ENCODE measurements at regions not wholly inside any gene's neighbourhood (a gene's known extent, or its start where the extent isn't known, plus 50 kb on each side); places are given as distances from the start of the nearest gene placed in this dataset.

DNA sequence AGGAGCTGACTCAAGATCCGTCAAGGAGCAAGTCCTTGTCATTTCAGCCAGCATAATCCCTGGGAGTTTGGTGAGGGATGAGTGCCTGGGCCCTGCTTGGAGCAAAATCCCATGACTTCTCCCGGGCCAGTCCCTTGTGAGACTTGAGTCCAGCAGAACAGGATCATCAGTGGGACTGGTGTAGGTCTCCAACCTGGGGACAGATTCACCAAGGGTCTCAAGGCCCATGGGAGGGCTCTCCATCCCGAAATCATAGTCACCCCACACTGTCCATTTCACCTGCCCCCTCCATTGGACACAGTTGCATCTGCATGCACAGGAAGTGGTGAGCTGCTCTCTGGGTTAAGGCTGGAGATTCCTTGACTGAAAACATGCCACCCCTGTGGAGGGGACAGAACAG, 178.2 kb downstream of the FOXD2 start:
- Histone ChIP-seq H3K9me3 (no peaks in the 10 kb centered on the region), H3K27ac (no peak overlapping the region), H3K27me3 (no peaks in the 10 kb centered on the region), H3K4me1 (peaks cover 0 to 20% of the 10 kb centered on the region in 2 donors), H3K4me3 (no peak overlapping the region), H3K36me3 (no peaks in the 10 kb centered on the region)
- no peak for TF ChIP-seq POLR2A (IDR thresholded peaks at IDR 0.05)
- in situ Hi-C loops (cut with MboI; ENCODE audit: low sequenced_read_pairs in 4 of 4) (no loop called here), intact Hi-C loops (cut with DNase I; ENCODE audit: low total_unique reads) (no loop called here)
- DNase-seq (no peak), ATAC-seq (no peak)

DNA sequence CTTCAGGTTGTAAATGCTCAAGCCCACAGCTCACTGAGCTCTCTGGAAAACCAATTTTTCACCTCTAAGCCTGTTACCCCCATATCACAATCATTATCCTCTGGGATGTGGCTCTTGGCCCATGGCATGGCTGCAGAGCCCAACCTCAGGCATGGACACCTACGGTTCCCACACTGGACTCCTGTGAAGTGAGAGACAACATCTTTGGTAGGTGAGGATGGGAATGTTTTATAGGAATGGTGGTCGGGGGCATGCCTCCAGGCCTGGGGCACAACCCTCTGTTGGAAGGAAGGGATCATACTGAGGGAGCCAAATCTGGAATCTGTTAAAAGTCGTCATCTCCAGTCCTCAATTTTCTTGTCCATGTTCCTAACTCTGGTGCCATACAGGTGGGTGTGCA, 179.1 kb downstream of the FOXD2 start:
- Histone ChIP-seq H3K4me1 (peaks cover 5 to 29% of the 10 kb centered on the region in 2 donors), H3K27ac (no peak overlapping the region), H3K36me3 (no peaks in the 10 kb centered on the region), H3K9me3 (no peaks in the 10 kb centered on the region), H3K27me3 (no peaks in the 10 kb centered on the region), H3K4me3 (no peak overlapping the region)
- intact Hi-C loops (cut with DNase I; ENCODE audit: low total_unique reads) (no loop called here), in situ Hi-C loops (cut with MboI; ENCODE audit: low sequenced_read_pairs in 4 of 4) (no loop called here)
- DNase-seq, result no peak
- no peak for ATAC-seq
- no peak for TF ChIP-seq POLR2A (IDR thresholded peaks at IDR 0.05)
- TF ChIP-seq, protein P1, sequence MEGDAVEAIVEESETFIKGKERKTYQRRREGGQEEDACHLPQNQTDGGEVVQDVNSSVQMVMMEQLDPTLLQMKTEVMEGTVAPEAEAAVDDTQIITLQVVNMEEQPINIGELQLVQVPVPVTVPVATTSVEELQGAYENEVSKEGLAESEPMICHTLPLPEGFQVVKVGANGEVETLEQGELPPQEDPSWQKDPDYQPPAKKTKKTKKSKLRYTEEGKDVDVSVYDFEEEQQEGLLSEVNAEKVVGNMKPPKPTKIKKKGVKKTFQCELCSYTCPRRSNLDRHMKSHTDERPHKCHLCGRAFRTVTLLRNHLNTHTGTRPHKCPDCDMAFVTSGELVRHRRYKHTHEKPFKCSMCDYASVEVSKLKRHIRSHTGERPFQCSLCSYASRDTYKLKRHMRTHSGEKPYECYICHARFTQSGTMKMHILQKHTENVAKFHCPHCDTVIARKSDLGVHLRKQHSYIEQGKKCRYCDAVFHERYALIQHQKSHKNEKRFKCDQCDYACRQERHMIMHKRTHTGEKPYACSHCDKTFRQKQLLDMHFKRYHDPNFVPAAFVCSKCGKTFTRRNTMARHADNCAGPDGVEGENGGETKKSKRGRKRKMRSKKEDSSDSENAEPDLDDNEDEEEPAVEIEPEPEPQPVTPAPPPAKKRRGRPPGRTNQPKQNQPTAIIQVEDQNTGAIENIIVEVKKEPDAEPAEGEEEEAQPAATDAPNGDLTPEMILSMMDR (IDR thresholded peaks at IDR 0.05 in 4 of 5, conservative IDR thresholded peaks at IDR 0.05 in 1 of 5), result no peak

DNA sequence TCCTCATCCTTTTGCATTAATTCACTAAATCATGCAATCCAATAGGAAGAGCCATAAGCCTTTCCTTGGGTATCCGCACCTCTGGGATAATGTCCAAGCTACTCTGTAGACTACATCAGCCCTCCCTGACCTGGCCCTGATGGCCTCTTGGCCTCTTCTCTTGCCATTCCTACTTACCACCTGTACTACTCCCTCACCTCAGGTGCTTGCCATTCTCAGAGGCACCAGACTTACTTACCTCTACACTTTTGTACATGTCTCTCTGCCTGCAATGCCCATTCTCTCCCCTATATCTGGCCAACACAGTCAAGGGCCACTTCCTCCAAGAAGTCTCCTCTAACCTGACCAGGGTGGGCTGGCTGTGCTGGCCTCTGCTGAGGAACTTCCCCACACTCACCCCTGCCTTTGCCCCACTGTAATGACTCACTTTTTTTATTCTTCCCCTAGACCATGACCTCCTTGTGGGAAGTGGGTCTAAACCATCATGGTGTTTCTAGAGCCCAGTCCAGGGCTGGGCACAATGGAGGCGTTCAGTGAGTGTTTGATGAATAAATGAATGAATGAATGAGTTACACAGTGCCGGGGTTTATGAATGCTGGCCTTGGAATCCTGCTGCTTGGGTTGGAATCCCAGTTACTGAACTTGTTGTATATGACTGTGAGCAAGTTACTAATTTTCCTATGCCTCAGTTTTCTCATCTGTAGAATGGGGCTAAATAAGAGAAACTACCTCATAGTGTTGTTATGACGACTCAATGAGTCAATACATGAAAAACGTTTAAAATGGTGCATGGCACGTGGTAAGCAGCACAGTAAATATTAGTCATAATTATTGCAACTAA, 179.8 kb downstream of the FOXD2 start:
- TF ChIP-seq POLR2A (IDR thresholded peaks at IDR 0.05), result no peak
- TF ChIP-seq, protein P1 (IDR thresholded peaks at IDR 0.05 in 4 of 5, conservative IDR thresholded peaks at IDR 0.05 in 1 of 5), result no peak
- Histone ChIP-seq H3K9me3 (no peaks in the 10 kb centered on the region), H3K36me3 (no peaks in the 10 kb centered on the region), H3K27ac (no peak overlapping the region), H3K4me1 (peaks cover 7 to 36% of the 10 kb centered on the region in 2 donors), H3K27me3 (no peaks in the 10 kb centered on the region), H3K4me3 (no peak overlapping the region)
- ATAC-seq (no peak), DNase-seq (no peak)
- in situ Hi-C loops (cut with MboI; ENCODE audit: low sequenced_read_pairs in 4 of 4) (no loop called here), intact Hi-C loops (cut with DNase I; ENCODE audit: low total_unique reads) (no loop called here)

DNA sequence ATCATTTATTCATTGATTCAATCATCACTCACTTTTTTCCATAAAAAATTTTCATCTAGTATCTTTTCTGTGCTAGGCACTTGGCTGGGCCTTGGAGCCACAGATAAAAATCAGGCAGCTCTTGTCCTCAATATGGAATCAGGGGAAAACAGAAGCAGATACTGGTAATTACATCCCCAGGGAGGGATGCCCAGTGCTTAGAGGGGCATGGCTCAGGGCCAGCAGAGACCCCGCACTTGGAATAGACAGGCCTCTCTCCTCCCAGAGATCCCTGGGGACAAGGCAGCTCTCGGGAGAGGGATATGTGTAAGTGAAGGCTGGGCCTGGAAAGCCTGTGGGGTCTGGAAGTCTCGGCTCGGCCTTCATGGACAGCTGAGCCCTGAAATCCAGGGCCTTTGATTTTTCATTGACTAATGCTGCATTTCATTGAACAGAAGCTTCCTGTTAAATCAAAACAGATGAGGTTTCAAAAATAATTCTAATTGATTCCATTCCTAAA, 180.4 kb downstream of the FOXD2 start:
- no peaks in the 10 kb centered on the region for H3K27me3 ChIP-seq
- intact Hi-C loops (cut with DNase I; ENCODE audit: low total_unique reads) (no loop called here), in situ Hi-C loops (cut with MboI; ENCODE audit: low sequenced_read_pairs in 4 of 4) (no loop called here)
- no peak for TF ChIP-seq POLR2A (IDR thresholded peaks at IDR 0.05)
- TF ChIP-seq, protein P1 (IDR thresholded peaks at IDR 0.05 in 4 of 5, conservative IDR thresholded peaks at IDR 0.05 in 1 of 5), result no peak
- H3K27ac ChIP-seq, result no peak overlapping the region
- no peak for ATAC-seq
- DNase-seq, result no peak
- H3K36me3 ChIP-seq, result no peaks in the 10 kb centered on the region
- H3K4me1 ChIP-seq, result peaks cover 7 to 37% of the 10 kb centered on the region in 2 donors
- no peak overlapping the region for H3K4me3 ChIP-seq
- no peaks in the 10 kb centered on the region for H3K9me3 ChIP-seq

DNA sequence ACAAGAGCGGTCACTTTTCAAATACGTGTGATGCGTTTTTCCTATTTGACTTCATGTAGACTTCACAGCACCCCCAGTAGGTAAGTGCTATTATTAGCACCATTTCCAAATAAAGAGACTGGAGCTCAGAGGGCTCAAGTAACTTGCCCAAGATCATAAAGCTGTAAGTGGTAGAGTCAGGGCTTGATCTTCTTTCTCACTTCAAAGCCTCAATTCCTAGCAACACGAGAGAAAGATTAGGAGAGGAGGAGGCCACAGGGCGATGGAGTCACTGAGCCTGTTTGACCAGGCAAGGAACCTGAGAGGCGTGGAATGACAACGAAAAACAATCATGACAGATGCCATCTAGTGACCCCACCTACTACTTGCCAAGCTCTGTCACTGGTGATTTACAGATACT, 181.0 kb downstream of the FOXD2 start:
- TF ChIP-seq POLR2A (IDR thresholded peaks at IDR 0.05), result no peak
- TF ChIP-seq, protein P1 (IDR thresholded peaks at IDR 0.05 in 4 of 5, conservative IDR thresholded peaks at IDR 0.05 in 1 of 5), result no peak
- Histone ChIP-seq H3K27me3 (no peaks in the 10 kb centered on the region), H3K27ac (no peak overlapping the region), H3K4me3 (no peak overlapping the region), H3K9me3 (no peaks in the 10 kb centered on the region), H3K36me3 (no peaks in the 10 kb centered on the region), H3K4me1 (peaks cover 7 to 37% of the 10 kb centered on the region in 2 donors)
- in situ Hi-C loops (cut with MboI; ENCODE audit: low sequenced_read_pairs in 4 of 4) (no loop called here), intact Hi-C loops (cut with DNase I; ENCODE audit: low total_unique reads) (no loop called here)
- ATAC-seq, result peak; percentile 64 to 88
- no peak for DNase-seq
